RWPE2 (cell line): ENCODE measurements at regions not wholly inside any gene's neighbourhood (a gene's known extent, or its start where the extent isn't known, plus 50 kb on each side); places are given as distances from the start of the nearest gene placed in this dataset.
A peak's percentile ranks its signal among the peaks of the same experiment; 100 is the strongest.

Experiments
- ATAC-seq: fragments of 200-7000 bp; cut with Tn5 transposase; 3 replicates; pipeline ENCODE4 v1.9.1; 2021; ENCODE audit warnings: low read depth
- DNase-seq: peaks from one replicate; pipeline ENCODE4 v3.0.0-alpha.2; 2020; ENCODE audit warnings: low spot score
- H3K27ac ChIP-seq: fragments of 450-650 bp; 2 replicates; pipeline ENCODE4 v1.5.1; 2017; ENCODE audit warnings: mild to moderate bottlenecking; ENCODE audit not compliant: poor library complexity, severe bottlenecking
- H3K27me3 ChIP-seq: fragments of 250-450 bp; sonication (Bioruptor Pico); 2 replicates; pipeline ENCODE4 v1.5.1; 2021; ENCODE audit warnings: mild to moderate bottlenecking, moderate library complexity; ENCODE audit not compliant: insufficient read depth, poor library complexity, severe bottlenecking
- H3K36me3 ChIP-seq: fragments of 250-450 bp; sonication (Bioruptor Pico); 2 replicates; pipeline ENCODE4 v1.5.1; 2020; ENCODE audit warnings: low read depth, mild to moderate bottlenecking, moderate library complexity
- H3K4me1 ChIP-seq: fragments of 250-450 bp; sonication (Bioruptor Pico); 2 replicates; pipeline ENCODE4 v1.5.1; 2021; ENCODE audit warnings: mild to moderate bottlenecking, moderate library complexity; ENCODE audit not compliant: insufficient read depth, poor library complexity, severe bottlenecking
- H3K4me3 ChIP-seq: fragments of 250-450 bp; sonication (Bioruptor Pico); 2 replicates; pipeline ENCODE4 v1.5.1; 2021; ENCODE audit warnings: mild to moderate bottlenecking, moderate library complexity; ENCODE audit not compliant: severe bottlenecking
- H3K9me3 ChIP-seq: fragments of 250-450 bp; sonication (Bioruptor Pico); 2 replicates; pipeline ENCODE4 v1.5.1; 2021; ENCODE audit warnings: mild to moderate bottlenecking, moderate library complexity; ENCODE audit not compliant: severe bottlenecking
- TF ChIP-seq, protein P1 (sequence below): fragments of 450-650 bp; IDR thresholded peaks from one replicate; pipeline ENCODE4 v1.5.1; 2017; ENCODE audit warnings: mild to moderate bottlenecking, moderate library complexity; ENCODE audit not compliant: poor library complexity, severe bottlenecking

DNA sequence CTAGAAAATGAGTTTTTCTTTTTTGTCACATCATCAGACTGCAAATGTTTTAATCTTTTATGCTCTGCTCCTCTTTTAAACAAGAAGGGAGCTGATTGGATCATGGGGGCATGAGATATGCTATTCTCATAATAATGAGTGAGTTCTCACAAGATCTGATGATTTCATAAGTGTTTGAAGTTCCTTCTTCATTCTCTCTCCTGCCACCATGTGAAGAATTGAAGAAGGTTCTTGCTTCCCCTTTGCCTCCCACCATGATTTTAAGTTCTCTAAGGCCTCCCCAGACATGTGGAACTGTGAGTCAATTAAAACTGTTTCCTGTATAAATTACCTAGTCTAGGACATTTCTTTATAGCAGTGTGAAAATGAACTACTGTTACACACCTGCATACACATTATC is 218.2 kb downstream of the NRIP1 start:
- ATAC-seq (no peak), DNase-seq (no peak)
- TF ChIP-seq, protein P1, sequence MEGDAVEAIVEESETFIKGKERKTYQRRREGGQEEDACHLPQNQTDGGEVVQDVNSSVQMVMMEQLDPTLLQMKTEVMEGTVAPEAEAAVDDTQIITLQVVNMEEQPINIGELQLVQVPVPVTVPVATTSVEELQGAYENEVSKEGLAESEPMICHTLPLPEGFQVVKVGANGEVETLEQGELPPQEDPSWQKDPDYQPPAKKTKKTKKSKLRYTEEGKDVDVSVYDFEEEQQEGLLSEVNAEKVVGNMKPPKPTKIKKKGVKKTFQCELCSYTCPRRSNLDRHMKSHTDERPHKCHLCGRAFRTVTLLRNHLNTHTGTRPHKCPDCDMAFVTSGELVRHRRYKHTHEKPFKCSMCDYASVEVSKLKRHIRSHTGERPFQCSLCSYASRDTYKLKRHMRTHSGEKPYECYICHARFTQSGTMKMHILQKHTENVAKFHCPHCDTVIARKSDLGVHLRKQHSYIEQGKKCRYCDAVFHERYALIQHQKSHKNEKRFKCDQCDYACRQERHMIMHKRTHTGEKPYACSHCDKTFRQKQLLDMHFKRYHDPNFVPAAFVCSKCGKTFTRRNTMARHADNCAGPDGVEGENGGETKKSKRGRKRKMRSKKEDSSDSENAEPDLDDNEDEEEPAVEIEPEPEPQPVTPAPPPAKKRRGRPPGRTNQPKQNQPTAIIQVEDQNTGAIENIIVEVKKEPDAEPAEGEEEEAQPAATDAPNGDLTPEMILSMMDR = no peak
- H3K27me3 ChIP-seq = no peaks in the 10 kb centered on the region
- H3K27ac ChIP-seq = no peak overlapping the region
- no peaks in the 10 kb centered on the region for H3K9me3 ChIP-seq
- no peaks in the 10 kb centered on the region for H3K36me3 ChIP-seq
- H3K4me3 ChIP-seq = no peak overlapping the region
- H3K4me1 ChIP-seq = no peaks in the 10 kb centered on the region

DNA sequence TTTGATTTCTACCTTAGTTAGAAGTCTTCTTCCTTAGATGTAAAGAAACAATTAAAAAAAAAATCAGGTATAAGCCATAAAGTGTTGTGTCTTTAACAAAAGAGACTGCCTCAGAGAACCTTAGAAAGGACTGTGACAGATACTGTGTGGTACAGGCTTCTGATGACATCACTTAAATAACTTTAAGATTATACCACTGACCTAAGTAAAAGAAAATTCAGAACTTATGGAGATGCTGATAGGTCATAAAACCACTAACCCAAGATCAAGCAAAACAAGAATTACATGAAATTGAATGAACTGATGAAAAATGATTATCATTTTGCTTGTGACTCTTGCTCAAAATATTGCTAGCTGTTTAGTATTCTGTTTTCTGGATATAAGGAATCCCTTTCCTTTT is 220.8 kb downstream of the NRIP1 start:
- no peaks in the 10 kb centered on the region for H3K9me3 ChIP-seq
- no peaks in the 10 kb centered on the region for H3K27me3 ChIP-seq
- no peak for ATAC-seq
- no peaks in the 10 kb centered on the region for H3K36me3 ChIP-seq
- no peak overlapping the region for H3K27ac ChIP-seq
- H3K4me1 ChIP-seq = no peaks in the 10 kb centered on the region
- no peak overlapping the region for H3K4me3 ChIP-seq
- TF ChIP-seq, protein P1 = no peak
- no peak for DNase-seq

DNA sequence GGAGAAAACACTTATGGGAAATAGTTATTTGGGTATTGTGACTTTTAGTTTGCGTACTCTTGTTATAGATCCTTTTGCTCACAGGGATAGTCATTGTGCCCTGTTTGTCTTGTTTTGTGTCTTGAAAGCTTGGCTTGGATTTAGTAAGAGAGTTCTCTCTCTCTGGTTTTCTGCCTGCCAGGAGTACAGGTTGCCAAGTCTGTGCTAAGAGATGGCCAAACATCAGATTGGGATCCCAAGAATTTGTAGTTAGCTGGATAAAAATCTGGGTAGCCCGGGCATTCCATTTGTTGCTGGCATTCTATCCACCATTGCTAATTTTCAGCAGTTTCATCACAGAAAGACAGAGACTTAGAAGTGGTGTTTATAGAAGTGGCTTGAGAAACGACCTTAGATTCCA is 222.2 kb downstream of the NRIP1 start:
- Histone ChIP-seq H3K9me3 (no peaks in the 10 kb centered on the region), H3K4me3 (no peak overlapping the region), H3K4me1 (no peaks in the 10 kb centered on the region), H3K36me3 (no peaks in the 10 kb centered on the region), H3K27me3 (no peaks in the 10 kb centered on the region), H3K27ac (no peak overlapping the region)
- no peak for DNase-seq
- TF ChIP-seq, protein P1 = no peak
- no peak for ATAC-seq

DNA sequence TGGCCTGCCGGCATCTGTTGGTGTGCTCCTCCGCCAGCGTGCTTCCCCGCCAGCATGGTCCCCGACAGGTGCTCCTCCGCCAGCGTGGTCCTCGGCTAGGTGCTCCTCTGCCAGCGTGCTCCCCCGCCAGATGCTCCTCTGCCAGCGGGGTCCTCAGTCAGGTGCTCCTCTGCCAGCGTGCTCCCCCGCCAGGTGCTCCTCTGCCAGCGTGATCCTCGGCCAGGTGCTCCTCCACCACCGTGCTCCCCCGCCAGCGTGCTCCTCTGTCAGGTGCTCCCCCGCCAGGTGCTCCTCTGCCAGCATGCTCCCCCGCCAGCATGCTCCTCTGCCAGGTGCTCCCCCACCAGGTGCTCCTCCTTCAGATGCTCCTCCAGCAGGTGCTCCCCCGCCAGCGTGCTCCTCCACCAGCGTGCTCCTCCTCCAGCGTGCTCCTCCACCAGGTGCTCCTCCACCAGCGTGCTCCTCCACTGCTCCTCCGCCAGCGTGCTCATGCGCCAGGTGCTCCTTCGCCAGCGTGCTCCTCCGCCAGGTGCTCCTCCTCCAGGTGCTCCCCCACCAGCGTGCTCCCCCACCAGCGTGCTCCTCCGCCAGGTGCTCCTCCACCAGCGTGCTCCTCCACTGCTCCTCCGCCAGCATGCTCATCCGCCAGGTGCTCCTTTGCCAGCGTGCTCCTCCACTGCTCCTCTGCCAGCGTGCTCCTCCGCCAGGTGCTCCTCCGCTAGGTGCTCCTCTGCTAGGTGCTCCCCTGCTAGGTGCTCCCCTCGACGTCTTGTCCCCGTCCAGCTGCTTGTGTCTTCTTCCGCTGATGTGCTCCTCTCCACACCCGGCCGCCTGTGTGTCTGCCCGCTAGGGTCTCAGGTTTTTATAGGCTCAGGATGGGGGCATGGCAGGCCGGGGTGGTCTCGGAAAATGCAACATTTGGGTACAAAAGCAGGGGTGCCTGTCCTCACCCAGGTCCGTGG is 223.0 kb downstream of the NRIP1 start:
- peak; percentile 42 for DNase-seq
- H3K36me3 ChIP-seq = no peaks in the 10 kb centered on the region
- no peak overlapping the region for H3K4me3 ChIP-seq
- ATAC-seq = no peak
- no peak overlapping the region for H3K27ac ChIP-seq
- H3K27me3 ChIP-seq = no peaks in the 10 kb centered on the region
- TF ChIP-seq, protein P1 = no peak
- H3K4me1 ChIP-seq = no peaks in the 10 kb centered on the region
- no peaks in the 10 kb centered on the region for H3K9me3 ChIP-seq

DNA sequence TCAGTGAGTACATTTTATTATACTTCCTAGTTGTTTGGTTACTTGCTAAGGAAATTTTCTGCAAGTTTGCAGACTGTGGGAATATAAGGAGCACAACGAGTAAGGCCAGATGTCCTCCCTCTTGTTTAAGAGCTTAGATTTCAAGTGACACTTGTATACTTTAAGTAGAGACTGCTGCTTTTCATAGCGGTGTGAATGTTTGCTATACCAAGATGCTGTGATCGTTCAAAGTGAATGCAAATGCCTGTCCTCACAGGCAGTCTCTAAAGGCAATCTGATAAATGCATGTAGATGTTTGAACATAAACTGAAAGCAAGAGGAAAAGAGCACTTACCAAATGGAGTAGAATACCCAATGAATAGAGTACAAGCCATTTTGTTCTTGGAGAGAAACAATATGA is 226.4 kb downstream of the NRIP1 start:
- H3K27me3 ChIP-seq = no peaks in the 10 kb centered on the region
- no peak overlapping the region for H3K27ac ChIP-seq
- no peaks in the 10 kb centered on the region for H3K4me1 ChIP-seq
- no peaks in the 10 kb centered on the region for H3K36me3 ChIP-seq
- no peak for ATAC-seq
- DNase-seq = no peak
- TF ChIP-seq, protein P1 = no peak
- no peaks in the 10 kb centered on the region for H3K9me3 ChIP-seq
- no peak overlapping the region for H3K4me3 ChIP-seq
